ENCODE measurements at regions not wholly inside any gene's neighbourhood (a gene's known extent, or its start where the extent isn't known, plus 50 kb on each side); places are given as distances from the start of the nearest gene placed in this dataset.

DNA sequence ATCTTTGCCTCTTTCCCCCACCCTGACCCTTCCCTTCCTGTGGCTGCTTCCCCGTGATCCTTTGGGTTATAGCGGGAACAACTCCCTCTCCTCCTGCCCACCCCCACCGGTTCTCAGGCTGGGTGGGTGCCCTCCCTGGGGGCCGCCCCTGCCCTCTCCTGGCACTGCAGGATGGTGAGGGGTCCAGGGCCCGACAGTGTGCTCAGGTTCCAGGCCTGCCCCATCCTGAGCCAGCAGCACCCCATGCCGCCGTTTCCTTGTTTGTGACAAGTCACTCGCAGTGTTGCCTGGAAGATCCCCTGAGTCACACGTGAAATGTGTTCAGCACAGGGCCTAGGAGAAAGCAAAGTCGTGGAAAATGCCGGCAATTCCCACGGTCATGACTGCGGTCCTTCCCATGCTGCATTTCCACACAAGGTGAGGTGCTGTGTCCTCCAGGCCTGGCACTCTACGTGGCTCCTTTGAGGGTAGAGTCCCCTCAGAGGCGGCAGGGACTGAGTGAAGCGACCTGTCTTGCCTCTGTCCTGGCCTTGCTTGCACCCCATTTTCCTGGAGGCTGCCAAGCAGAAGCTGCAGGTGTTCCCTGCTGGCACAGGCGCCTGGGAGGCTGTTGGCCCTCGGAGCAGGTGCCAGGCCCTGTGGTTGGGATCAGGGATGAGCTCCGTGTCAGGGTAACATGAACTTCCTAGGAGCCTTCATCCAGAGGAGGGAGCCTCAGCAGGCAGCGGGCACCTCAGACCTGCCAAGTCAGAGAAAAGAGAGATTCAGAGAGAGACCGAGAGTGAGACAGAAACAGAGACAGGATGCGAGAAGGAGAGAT, 80.5 kb upstream of the LINC01488 start:
- Histone ChIP-seq H3K27me3 (ENCODE audit: insufficient read depth) (no peaks in the 10 kb centered on the region), H3K4me1 (ENCODE audit: control insufficient read depth in 1 of 2, insufficient read depth in 2 of 2, low read depth in 1 of 2, low read length in 1 of 2) (no peaks in the 10 kb centered on the region; a peak in 1 of 4 replicates), H3K79me2 (ENCODE audit: insufficient read depth) (no peaks in the 10 kb centered on the region), H3K4me3 (ENCODE audit: low read depth in 2 of 2, low read length in 1 of 2) (no peak overlapping the region), H3K9me3 (no peaks in the 10 kb centered on the region), H3K9ac (no peak overlapping the region), H4K20me1 (ENCODE audit: insufficient read depth) (no peaks in the 10 kb centered on the region), H2AFZ (ENCODE audit: low read depth) (no peak overlapping the region), H3K27ac (ENCODE audit: low read depth in 2 of 2, low read length in 1 of 2) (no peak overlapping the region), H3K9me2 (no peaks in the 10 kb centered on the region), H3F3A (replicated peaks; ENCODE audit: insufficient read depth) (no peaks in the 10 kb centered on the region), H3K36me3 (replicated peaks in 1 of 2; ENCODE audit: control insufficient read depth in 1 of 2, insufficient read depth in 2 of 2, low read length in 1 of 2) (no peaks in the 10 kb centered on the region), H3K4me2 (no peak overlapping the region)
- POLR2A ChIA-PET, result no interaction called here
- 87% methylated on average over 15 of the region's 22 CpGs for WGBS (ENCODE audit: low lambda C conversion rate)
- TF ChIP-seq, protein P1, sequence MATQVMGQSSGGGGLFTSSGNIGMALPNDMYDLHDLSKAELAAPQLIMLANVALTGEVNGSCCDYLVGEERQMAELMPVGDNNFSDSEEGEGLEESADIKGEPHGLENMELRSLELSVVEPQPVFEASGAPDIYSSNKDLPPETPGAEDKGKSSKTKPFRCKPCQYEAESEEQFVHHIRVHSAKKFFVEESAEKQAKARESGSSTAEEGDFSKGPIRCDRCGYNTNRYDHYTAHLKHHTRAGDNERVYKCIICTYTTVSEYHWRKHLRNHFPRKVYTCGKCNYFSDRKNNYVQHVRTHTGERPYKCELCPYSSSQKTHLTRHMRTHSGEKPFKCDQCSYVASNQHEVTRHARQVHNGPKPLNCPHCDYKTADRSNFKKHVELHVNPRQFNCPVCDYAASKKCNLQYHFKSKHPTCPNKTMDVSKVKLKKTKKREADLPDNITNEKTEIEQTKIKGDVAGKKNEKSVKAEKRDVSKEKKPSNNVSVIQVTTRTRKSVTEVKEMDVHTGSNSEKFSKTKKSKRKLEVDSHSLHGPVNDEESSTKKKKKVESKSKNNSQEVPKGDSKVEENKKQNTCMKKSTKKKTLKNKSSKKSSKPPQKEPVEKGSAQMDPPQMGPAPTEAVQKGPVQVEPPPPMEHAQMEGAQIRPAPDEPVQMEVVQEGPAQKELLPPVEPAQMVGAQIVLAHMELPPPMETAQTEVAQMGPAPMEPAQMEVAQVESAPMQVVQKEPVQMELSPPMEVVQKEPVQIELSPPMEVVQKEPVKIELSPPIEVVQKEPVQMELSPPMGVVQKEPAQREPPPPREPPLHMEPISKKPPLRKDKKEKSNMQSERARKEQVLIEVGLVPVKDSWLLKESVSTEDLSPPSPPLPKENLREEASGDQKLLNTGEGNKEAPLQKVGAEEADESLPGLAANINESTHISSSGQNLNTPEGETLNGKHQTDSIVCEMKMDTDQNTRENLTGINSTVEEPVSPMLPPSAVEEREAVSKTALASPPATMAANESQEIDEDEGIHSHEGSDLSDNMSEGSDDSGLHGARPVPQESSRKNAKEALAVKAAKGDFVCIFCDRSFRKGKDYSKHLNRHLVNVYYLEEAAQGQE (IDR thresholded peaks at IDR 0.05; ENCODE audit: low read depth, low read length), result no peak
- TF ChIP-seq TAF1 (IDR thresholded peaks at IDR 0.05; ENCODE audit: borderline replicate concordance, low read depth, low read length), result no peak
- no peak for TF ChIP-seq FOXJ3 (CRISPR knock-in tag; IDR thresholded peaks at IDR 0.05)
- TF ChIP-seq, protein P2, sequence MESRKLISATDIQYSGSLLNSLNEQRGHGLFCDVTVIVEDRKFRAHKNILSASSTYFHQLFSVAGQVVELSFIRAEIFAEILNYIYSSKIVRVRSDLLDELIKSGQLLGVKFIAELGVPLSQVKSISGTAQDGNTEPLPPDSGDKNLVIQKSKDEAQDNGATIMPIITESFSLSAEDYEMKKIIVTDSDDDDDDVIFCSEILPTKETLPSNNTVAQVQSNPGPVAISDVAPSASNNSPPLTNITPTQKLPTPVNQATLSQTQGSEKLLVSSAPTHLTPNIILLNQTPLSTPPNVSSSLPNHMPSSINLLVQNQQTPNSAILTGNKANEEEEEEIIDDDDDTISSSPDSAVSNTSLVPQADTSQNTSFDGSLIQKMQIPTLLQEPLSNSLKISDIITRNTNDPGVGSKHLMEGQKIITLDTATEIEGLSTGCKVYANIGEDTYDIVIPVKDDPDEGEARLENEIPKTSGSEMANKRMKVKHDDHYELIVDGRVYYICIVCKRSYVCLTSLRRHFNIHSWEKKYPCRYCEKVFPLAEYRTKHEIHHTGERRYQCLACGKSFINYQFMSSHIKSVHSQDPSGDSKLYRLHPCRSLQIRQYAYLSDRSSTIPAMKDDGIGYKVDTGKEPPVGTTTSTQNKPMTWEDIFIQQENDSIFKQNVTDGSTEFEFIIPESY (IDR thresholded peaks at IDR 0.05; ENCODE audit: borderline replicate concordance, low read depth), result no peak
- TF ChIP-seq, protein P3, sequence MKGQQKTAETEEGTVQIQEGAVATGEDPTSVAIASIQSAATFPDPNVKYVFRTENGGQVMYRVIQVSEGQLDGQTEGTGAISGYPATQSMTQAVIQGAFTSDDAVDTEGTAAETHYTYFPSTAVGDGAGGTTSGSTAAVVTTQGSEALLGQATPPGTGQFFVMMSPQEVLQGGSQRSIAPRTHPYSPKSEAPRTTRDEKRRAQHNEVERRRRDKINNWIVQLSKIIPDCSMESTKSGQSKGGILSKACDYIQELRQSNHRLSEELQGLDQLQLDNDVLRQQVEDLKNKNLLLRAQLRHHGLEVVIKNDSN (IDR thresholded peaks at IDR 0.05; ENCODE audit: borderline replicate concordance, low read depth), result no peak
- TF ChIP-seq POLR2AphosphoS5 (IDR thresholded peaks at IDR 0.05; ENCODE audit: low read depth, low read length), result no peak
- TF ChIP-seq RXRA (IDR thresholded peaks at IDR 0.05; ENCODE audit: borderline replicate concordance, low read depth), result no peak
- TF ChIP-seq RAD21 (IDR thresholded peaks at IDR 0.05; ENCODE audit: low read length), result no peak
- TF ChIP-seq SMC3 (IDR thresholded peaks at IDR 0.05; ENCODE audit: low read depth, low read length), result no peak
- TF ChIP-seq, protein P4, sequence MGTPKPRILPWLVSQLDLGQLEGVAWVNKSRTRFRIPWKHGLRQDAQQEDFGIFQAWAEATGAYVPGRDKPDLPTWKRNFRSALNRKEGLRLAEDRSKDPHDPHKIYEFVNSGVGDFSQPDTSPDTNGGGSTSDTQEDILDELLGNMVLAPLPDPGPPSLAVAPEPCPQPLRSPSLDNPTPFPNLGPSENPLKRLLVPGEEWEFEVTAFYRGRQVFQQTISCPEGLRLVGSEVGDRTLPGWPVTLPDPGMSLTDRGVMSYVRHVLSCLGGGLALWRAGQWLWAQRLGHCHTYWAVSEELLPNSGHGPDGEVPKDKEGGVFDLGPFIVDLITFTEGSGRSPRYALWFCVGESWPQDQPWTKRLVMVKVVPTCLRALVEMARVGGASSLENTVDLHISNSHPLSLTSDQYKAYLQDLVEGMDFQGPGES (IDR thresholded peaks at IDR 0.05; ENCODE audit: low read depth, low read length), result no peak
- DNase-seq, result no peak
- CTCF ChIA-PET, result no interaction called here
